Eye (tissue), 1 donor: ENCODE measurements at regions not wholly inside any gene's neighbourhood (a gene's known extent, or its start where the extent isn't known, plus 50 kb on each side); places are given as distances from the start of the nearest gene placed in this dataset.

Experiments
- DNase-seq: peaks from one replicate; pipeline ENCODE4 v3.0.0-alpha.2; 2015

DNA sequence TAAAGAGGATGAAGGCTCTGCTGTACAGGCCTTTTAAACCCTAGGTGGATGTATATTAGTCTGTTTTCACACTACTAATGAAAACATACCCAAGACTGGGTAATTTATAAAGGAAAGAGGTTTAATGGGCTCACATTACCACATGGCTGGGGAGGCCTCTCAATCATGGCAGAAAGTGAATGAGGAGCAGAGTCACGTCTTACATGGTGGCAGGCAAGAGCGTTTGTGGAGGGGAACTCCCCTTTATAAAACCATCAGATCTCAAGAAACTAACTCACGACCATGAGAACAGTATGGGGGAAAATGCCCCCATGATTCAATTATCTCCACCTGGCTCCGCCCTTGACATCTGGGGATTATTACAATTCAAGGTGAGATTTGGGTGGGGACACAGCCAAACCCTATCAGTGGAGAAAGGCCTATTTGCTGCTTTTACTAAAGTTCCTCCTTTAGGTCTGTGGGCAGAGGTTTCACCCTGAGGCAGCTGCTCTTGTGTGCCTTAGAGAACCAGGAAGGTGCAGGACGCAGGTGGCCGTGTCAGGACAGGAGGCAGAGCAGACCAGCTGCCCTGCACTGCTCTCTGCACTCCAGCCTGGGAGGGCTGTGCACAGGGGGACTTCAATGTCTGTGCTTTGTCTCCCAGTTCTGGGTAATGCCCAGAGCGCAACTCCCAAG lies 178.8 kb upstream of the HDAC4 start:
- DNase-seq = no peak

DNA sequence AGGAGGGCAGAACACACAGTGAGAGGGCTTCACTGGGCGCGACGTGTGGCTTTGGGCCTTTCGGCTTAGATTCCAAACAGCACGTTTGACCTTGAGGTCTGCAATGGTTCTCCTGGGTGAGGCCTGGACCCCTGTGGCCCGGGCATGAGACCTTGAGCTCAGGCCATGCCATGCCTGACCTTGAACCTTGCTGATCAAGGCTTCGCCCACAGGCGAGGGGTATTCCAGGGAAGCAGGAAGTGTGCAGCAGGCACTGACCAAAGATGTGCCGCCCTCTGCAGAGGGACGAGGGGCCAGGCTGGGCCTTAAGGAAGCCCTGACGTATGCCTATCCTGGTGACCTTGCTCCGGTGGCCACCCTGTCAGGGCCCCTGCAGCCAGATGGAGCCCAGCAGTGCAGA lies 178.3 kb upstream of the HDAC4 start:
- DNase-seq = no peak

DNA sequence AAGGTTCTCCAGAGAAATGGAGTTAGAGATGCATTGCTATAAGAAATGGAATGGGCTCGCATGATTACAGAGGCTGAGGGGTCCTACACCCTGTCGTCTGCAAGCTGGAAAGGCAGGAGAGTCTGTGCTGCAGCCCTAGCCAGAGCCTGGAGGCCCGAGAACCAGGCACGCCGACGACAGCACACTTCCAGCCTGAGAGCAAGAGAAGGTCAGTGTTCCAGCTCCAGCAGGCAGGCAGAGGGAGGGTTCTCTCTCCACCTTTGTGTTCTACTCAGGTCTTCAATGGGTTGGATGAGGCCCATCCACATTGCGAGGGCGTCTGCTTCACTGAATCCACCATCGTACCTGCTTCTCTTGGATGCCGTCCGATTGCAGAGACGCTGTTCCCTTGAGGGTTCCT lies 177.6 kb upstream of the HDAC4 start:
- no peak for DNase-seq

GRCh38 chr2:239577935-239578334 lies 177.1 kb upstream of the HDAC4 start:
- no peak for DNase-seq

DNA sequence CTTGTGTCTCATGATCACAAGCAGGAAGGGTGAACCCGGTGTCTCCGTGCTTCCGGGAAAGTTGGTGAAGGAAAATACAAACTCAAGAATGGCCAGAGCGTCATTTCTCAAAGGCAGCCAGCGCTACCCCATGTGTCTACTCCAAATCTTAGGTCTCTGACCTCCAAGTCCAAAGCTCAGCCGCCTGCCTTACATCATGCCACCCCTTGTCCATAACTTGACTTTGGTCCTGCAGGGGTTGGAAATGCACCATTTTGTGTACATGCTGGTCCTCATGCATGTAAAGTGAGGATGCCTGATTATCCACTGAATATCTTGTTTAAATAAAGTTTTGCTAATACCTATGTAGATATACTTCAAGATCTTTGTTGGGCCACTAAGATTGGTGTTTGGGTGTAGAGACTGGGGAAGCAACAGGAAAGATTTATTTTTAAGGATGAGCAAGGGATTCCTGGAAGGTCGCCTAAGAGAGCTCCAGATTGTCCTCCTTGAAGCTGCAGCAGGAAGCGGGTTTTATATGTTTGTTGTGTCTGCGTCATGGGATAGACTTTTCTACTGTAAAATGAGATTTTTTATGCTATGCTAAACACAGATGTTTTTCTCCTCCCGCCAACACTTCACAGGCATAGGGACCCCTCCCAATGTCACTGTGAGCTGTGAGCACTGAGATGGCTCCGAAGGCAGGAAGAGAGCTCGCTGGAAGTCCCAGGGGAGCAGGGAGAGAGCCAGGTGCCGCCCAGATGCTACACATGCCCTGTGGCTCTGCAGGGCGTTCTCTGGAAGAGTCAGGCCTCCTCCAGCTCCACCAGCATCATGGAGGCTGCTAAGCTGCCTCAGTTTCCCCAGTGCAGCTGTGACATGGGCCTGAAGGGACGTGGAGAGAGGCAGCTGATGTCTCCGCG lies 176.2 kb upstream of the HDAC4 start:
- DNase-seq = peak; percentile 56

GRCh38 chr2:239575931-239576445 lies 175.2 kb upstream of the HDAC4 start:
- DNase-seq = no peak

DNA sequence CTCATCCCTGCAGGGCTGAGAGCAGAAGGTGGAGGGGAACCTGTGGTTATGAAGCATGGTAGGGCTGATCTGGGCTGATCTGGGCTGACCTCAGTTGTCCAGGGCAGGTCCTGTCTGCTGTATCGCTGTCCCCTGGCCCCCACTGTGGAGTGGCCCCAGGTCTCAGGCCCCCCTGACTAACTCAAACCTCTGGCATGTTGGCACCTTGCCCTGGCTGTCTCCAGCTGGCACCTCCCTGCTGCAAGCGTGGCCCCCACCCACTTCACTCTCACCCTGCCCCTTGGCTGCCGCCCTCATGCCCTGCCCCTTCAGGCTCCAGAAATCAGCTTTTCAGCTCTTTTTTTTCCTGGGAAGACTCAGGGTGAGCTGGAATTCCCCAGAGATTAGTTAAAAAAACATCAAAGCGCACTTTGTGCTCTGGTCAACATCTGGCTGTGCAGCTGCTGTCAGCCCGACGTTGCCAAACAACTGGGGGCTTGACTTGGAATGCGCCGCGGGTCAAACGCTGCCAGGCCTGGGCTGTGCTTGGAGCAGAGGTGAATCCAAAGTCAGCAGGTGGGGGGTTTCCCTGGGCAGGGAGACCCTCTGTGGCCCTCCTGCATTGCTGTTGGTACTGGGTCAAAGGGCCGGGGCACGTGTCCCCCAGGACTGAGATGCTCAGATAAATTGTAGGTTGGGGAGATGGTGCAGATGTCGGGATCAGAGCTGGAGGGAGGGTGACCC lies 173.8 kb upstream of the HDAC4 start:
- DNase-seq = peak; percentile 35

DNA sequence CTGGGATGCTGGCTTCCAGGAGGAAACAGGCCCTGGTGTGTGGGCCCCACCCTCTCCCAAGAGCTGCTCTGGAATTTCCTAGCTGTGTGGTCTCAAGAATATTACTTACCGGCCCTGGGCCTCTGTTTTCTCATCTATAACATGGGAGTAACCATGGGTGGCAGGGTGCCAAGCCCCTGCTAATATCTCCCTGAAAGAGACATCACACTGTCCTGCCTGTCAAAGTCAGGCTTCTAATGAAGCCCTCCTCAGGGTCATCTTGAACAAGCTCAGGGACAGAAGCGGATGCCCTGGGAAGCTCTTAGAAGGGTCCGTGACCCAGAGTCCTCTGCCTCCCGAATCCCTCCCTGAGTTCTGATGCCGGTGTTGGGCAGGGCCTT lies 173.2 kb upstream of the HDAC4 start:
- DNase-seq = no peak

- DNase-seq = no peak
Observed at GRCh38 chr2:239570971-239571520, 170.2 kb upstream of the HDAC4 start.

GRCh38 chr2:239570216-239570925 lies 169.6 kb upstream of the HDAC4 start:
- DNase-seq = no peak

DNA sequence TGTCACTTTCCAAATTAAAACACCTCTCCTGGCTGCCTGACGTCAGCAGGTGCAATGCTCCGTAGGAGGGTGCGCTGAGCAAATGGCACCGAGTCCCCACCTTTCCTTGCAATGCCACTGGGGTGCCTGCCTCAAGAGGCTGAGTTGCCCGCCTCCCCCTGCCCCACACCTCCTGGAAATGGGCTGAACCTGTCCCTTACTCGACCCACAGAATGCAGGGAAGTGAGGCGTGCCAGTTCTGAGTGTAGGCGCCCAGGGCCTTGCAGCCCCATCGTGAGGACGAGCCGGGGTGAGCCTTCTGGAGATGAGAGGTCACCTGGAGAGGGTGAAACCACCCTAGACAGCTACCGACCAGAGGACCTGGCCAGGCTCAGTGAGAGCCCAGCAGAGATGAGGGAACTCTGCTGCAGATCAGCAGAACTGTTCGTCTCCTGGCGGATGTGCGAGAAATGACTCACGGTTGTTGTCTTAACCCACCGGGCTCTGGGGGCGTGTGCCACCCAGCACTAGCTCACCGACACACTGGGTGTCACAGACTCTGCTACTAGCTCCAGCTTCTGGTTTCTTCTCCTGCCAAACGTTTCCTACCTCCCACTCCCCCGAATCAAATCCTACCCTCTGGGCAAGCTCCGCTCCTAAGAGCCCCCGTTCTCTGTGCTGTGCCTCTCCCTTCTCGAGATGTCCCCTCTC lies 168.7 kb upstream of the HDAC4 start:
- DNase-seq = no peak

DNA sequence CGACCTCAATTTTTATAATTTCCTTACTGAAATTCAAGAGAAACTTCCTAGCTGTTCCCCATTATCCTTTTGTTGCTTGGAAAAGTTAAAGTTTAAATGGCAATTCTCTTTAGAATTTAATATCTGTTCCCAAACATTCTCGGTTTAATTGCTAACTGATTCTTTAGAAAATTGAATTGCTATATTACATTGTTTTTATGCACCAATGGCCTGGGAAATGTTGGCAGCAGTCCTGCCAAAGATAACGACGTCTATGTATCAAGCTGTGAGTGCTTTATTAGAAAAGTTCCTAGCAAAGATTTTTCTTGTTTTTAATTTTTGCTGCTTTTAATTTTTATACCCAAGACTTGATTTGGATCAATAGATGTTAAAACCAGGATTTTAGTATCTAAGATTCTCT lies 167.8 kb upstream of the HDAC4 start:
- DNase-seq = no peak

GRCh38 chr2:239567786-239568185 lies 167.0 kb upstream of the HDAC4 start:
- no peak for DNase-seq

- no peak for DNase-seq
Observed at GRCh38 chr2:239566995-239567568, 166.3 kb upstream of the HDAC4 start.

GRCh38 chr2:239566162-239566994 lies 165.6 kb upstream of the HDAC4 start:
- DNase-seq = no peak

- no peak for DNase-seq
Observed at GRCh38 chr2:239564587-239564986, 163.8 kb upstream of the HDAC4 start.

DNA sequence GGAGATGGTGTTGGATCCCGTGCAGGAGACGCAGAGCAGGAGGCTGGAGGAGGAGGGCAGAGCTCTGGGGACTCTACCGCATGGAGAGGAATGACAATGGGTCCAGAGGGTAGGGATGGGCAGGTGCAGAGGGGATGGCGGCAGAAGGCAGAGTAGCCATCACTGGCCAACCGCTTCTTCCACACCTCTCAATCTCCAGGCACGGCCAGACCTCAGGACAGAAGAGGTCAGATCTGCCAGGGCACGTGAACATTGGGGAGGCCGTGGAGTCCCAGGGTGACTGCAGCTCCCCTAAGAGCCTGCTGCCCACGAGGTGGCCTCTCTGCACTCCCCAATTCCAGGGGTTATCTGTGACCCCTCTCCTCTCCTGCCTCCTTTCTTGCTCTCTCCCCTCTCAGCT lies 162.7 kb upstream of the HDAC4 start:
- no peak for DNase-seq

DNA sequence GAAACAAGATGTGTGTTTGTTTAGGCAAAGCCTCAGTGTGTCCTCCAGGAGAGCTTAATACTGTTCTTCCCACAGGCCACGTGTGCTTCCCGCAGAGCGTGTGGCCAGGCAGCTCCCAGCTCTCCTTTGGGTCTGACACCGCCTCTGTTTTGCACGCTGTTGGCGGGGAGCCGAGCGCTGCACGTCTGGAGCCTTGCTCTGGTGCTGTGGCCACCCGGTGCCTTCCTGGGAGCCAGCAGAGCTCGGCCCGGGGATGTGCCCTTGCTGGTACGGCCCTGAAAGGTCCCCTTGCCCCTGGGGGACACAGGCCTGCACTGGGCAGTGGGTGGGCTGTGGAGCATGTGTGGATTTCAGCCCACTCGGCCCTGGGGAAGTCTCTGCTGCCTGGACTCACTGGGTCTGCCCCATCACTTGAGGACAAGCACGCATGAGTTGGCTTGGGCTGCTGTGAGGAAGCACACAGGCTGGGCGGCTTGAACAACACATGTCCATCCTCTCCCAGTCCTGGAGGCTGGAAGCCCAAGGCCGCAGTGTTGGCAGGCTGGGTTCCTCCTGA lies 160.7 kb upstream of the HDAC4 start:
- peak; percentile 68 for DNase-seq

- DNase-seq = no peak
Observed at GRCh38 chr2:239559417-239560261, 158.8 kb upstream of the HDAC4 start.
